Neuron (in vitro differentiated cells): ENCODE measurements at regions not wholly inside any gene's neighbourhood (a gene's known extent, or its start where the extent isn't known, plus 50 kb on each side); places are given as distances from the start of the nearest gene placed in this dataset.

Source experiments
- H2AFZ ChIP-seq: one replicate; pipeline ENCODE4 v1.6.1; 2013; ENCODE audit warnings: low read depth, mild to moderate bottlenecking, inconsistent platforms, low read length, moderate library complexity
- H3K27me3 ChIP-seq: one replicate; pipeline ENCODE4 v1.6.1; 2013; ENCODE audit warnings: low read length; ENCODE audit not compliant: insufficient read depth
- H3K36me3 ChIP-seq: one replicate; pipeline ENCODE4 v1.6.1; 2013; ENCODE audit warnings: low read length; ENCODE audit not compliant: insufficient read depth
- H3K4me1 ChIP-seq: one replicate; pipeline ENCODE4 v1.6.1; 2013; ENCODE audit warnings: low read length; ENCODE audit not compliant: insufficient read depth
- H3K4me3 ChIP-seq: 2 replicates; pipeline ENCODE4 v1.5.1; 2013; ENCODE audit warnings: mild to moderate bottlenecking, low read length, moderate library complexity
- H3K9me3 ChIP-seq: one replicate; pipeline ENCODE4 v1.6.1; 2013; ENCODE audit warnings: low read length

GRCh38 chr2:145049475-145049874 lies 529.6 kb upstream of the ZEB2 start:
- no peaks in the 10 kb centered on the region for H3K9me3 ChIP-seq
- no peaks in the 10 kb centered on the region for H3K36me3 ChIP-seq
- H3K4me3 ChIP-seq = no peak overlapping the region
- no peak overlapping the region for H2AFZ ChIP-seq
- no peaks in the 10 kb centered on the region for H3K27me3 ChIP-seq
- no peaks in the 10 kb centered on the region for H3K4me1 ChIP-seq

- no peaks in the 10 kb centered on the region for H3K36me3 ChIP-seq
- no peaks in the 10 kb centered on the region for H3K9me3 ChIP-seq
- no peaks in the 10 kb centered on the region for H3K4me1 ChIP-seq
- H3K27me3 ChIP-seq = no peaks in the 10 kb centered on the region
- H2AFZ ChIP-seq = no peak overlapping the region
- H3K4me3 ChIP-seq = no peak overlapping the region
These were observed 527.6 kb upstream of the ZEB2 start for GRCh38 chr2:145047554-145047953.

GRCh38 chr2:145044491-145044890 lies 524.6 kb upstream of the ZEB2 start:
- Histone ChIP-seq H3K4me1 (no peaks in the 10 kb centered on the region), H3K27me3 (no peaks in the 10 kb centered on the region), H3K36me3 (no peaks in the 10 kb centered on the region), H3K4me3 (no peak overlapping the region), H3K9me3 (no peaks in the 10 kb centered on the region), H2AFZ (no peak overlapping the region)

- no peak overlapping the region for H3K4me3 ChIP-seq
- H2AFZ ChIP-seq = no peak overlapping the region
- H3K27me3 ChIP-seq = no peaks in the 10 kb centered on the region
- no peaks in the 10 kb centered on the region for H3K4me1 ChIP-seq
- no peaks in the 10 kb centered on the region for H3K9me3 ChIP-seq
- no peaks in the 10 kb centered on the region for H3K36me3 ChIP-seq
These were observed 523.5 kb upstream of the ZEB2 start for GRCh38 chr2:145043399-145043834.

GRCh38 chr2:145041706-145042105 lies 521.8 kb upstream of the ZEB2 start:
- no peak overlapping the region for H2AFZ ChIP-seq
- H3K4me1 ChIP-seq = no peaks in the 10 kb centered on the region
- H3K27me3 ChIP-seq = no peaks in the 10 kb centered on the region
- no peaks in the 10 kb centered on the region for H3K36me3 ChIP-seq
- no peak overlapping the region for H3K4me3 ChIP-seq
- H3K9me3 ChIP-seq = no peaks in the 10 kb centered on the region

- H3K4me3 ChIP-seq = no peak overlapping the region
- no peak overlapping the region for H2AFZ ChIP-seq
These were observed 520.5 kb upstream of the ZEB2 start for GRCh38 chr2:145040433-145040832.

GRCh38 chr2:145038041-145038525 lies 518.2 kb upstream of the ZEB2 start:
- no peak overlapping the region for H3K4me3 ChIP-seq
- no peak overlapping the region for H2AFZ ChIP-seq
- H3K4me1 ChIP-seq = no peaks in the 10 kb centered on the region
- H3K27me3 ChIP-seq = no peaks in the 10 kb centered on the region
- no peaks in the 10 kb centered on the region for H3K9me3 ChIP-seq
- no peaks in the 10 kb centered on the region for H3K36me3 ChIP-seq

More at GRCh38 chr2:145040433-145040832, 520.5 kb upstream of the ZEB2 start:
- Histone ChIP-seq H3K36me3 (no peaks in the 10 kb centered on the region), H3K4me1 (no peaks in the 10 kb centered on the region), H3K9me3 (no peaks in the 10 kb centered on the region), H3K27me3 (no peaks in the 10 kb centered on the region)

- H3K4me3 ChIP-seq = no peak overlapping the region
- H3K9me3 ChIP-seq = no peaks in the 10 kb centered on the region
- no peaks in the 10 kb centered on the region for H3K27me3 ChIP-seq
- no peaks in the 10 kb centered on the region for H3K4me1 ChIP-seq
- no peaks in the 10 kb centered on the region for H3K36me3 ChIP-seq
- no peak overlapping the region for H2AFZ ChIP-seq
These were observed 516.6 kb upstream of the ZEB2 start for GRCh38 chr2:145036421-145037011.

- Histone ChIP-seq H3K36me3 (no peaks in the 10 kb centered on the region), H3K4me1 (peaks cover 6% of the 10 kb centered on the region), H2AFZ (no peak overlapping the region), H3K9me3 (no peaks in the 10 kb centered on the region), H3K27me3 (no peaks in the 10 kb centered on the region), H3K4me3 (no peak overlapping the region)
These were observed 514.6 kb upstream of the ZEB2 start for GRCh38 chr2:145034511-145034910.

GRCh38 chr2:145033438-145033837 lies 513.5 kb upstream of the ZEB2 start:
- Histone ChIP-seq H3K4me1 (peaks cover 7% of the 10 kb centered on the region), H3K27me3 (no peaks in the 10 kb centered on the region), H2AFZ (no peak overlapping the region), H3K9me3 (no peaks in the 10 kb centered on the region), H3K36me3 (no peaks in the 10 kb centered on the region), H3K4me3 (no peak overlapping the region)

GRCh38 chr2:145032791-145033190 lies 512.9 kb upstream of the ZEB2 start:
- peaks cover 7% of the 10 kb centered on the region for H3K4me1 ChIP-seq
- no peaks in the 10 kb centered on the region for H3K27me3 ChIP-seq
- H3K4me3 ChIP-seq = no peak overlapping the region
- H3K36me3 ChIP-seq = no peaks in the 10 kb centered on the region
- no peak overlapping the region for H2AFZ ChIP-seq
- H3K9me3 ChIP-seq = no peaks in the 10 kb centered on the region

- H3K4me3 ChIP-seq = no peak overlapping the region
- no peaks in the 10 kb centered on the region for H3K36me3 ChIP-seq
- no peaks in the 10 kb centered on the region for H3K9me3 ChIP-seq
- H2AFZ ChIP-seq = peak overlapping the region; percentile 58
- H3K4me1 ChIP-seq = peaks cover 7% of the 10 kb centered on the region
- H3K27me3 ChIP-seq = no peaks in the 10 kb centered on the region
These were observed 510.0 kb upstream of the ZEB2 start for GRCh38 chr2:145029873-145030272.

GRCh38 chr2:145029081-145029480 lies 509.2 kb upstream of the ZEB2 start:
- Histone ChIP-seq H2AFZ (no peak overlapping the region), H3K9me3 (no peaks in the 10 kb centered on the region), H3K4me3 (no peak overlapping the region), H3K27me3 (no peaks in the 10 kb centered on the region), H3K4me1 (peaks cover 7% of the 10 kb centered on the region), H3K36me3 (no peaks in the 10 kb centered on the region)
